ENCODE measurements at regions not wholly inside any gene's neighbourhood (a gene's known extent, or its start where the extent isn't known, plus 50 kb on each side); places are given as distances from the start of the nearest gene placed in this dataset.
"Not testable (repeated sequence)": the region's sequence is repeated elsewhere in the genome, so short reads cannot be mapped to it uniquely, and the experiment has no call there.

DNA sequence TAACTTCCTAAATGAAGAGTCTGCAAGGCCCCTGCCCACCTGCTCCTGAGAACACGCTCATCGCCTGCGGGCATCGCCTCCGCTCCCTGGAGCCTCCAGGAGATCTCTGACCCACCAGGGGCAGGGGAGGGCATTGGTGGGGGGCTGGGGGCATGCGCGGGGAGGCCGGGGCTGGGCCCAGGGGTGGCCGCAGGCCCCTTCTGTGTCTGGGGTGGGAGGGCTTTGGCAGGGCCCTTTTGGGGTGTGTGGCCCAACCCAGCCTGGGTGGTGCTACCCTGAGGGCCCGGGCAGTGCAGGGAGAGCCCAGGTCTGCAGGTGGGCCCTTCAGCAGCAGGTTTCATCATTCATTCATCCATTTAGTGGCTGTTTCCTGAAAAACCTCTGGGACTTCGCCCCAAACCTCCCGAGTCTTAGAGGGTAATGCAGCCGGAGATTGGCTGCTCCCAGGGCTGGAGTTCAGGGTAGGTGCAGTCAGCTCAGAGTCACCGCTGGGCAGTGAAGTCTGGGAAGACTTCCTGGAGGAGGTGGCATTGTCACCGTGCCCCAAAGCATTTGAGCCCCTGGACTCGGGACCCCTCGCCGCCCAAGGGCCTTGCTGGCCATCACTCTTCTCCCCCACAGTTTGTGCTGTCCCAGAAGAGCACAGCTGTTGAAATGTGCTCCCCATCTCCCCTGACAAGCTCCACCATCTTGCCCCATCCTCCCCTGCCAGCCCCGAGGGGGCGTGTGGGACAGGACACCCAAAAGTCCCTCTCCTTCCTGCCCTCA is 255.1 kb downstream of the PARP8 start:
- Histone ChIP-seq H4K20me1 (ENCODE audit: insufficient read depth) (no peaks in the 10 kb centered on the region), H3K4me3 (no peak overlapping the region), H3F3A (ENCODE audit: insufficient read depth) (no peaks in the 10 kb centered on the region), H3K79me2 (ENCODE audit: insufficient read depth) (no peaks in the 10 kb centered on the region), H3K9ac (no peak overlapping the region), H3K27me3 (replicated peaks; ENCODE audit: insufficient read depth) (no peaks in the 10 kb centered on the region), H2AFZ (no peak overlapping the region), H3K36me3 (ENCODE audit: low read depth) (no peaks in the 10 kb centered on the region), H3K9me3 (ENCODE audit: low read depth) (no peaks in the 10 kb centered on the region), H3K4me2 (ENCODE audit: unreplicated experiment) (no peak overlapping the region), H3K9me2 (ENCODE audit: insufficient read depth) (peaks cover 3% of the 10 kb centered on the region; the same call in 1 of the 2 replicates), H3K4me1 (ENCODE audit: insufficient read depth) (no peaks in the 10 kb centered on the region), H3K27ac (no peak overlapping the region)
- DNase-seq, result no peak
- in situ Hi-C loops (cut with MboI), result no loop called here
- TF ChIP-seq EZH2phosphoT487 (IDR thresholded peaks at IDR 0.05; ENCODE audit: insufficient read depth, low read depth) (no peak), EZH2 (IDR thresholded peaks at IDR 0.05; ENCODE audit: insufficient read depth, poor library complexity, severe bottlenecking) (no peak)
- 69 to 79% methylated on average over 14 to 18 of the region's 20 CpGs for WGBS, 2 experiments (ENCODE audit: low coverage in 1 of 2, low lambda C conversion rate in 2 of 2, missing lambda C conversion rate in 2 of 2)

DNA sequence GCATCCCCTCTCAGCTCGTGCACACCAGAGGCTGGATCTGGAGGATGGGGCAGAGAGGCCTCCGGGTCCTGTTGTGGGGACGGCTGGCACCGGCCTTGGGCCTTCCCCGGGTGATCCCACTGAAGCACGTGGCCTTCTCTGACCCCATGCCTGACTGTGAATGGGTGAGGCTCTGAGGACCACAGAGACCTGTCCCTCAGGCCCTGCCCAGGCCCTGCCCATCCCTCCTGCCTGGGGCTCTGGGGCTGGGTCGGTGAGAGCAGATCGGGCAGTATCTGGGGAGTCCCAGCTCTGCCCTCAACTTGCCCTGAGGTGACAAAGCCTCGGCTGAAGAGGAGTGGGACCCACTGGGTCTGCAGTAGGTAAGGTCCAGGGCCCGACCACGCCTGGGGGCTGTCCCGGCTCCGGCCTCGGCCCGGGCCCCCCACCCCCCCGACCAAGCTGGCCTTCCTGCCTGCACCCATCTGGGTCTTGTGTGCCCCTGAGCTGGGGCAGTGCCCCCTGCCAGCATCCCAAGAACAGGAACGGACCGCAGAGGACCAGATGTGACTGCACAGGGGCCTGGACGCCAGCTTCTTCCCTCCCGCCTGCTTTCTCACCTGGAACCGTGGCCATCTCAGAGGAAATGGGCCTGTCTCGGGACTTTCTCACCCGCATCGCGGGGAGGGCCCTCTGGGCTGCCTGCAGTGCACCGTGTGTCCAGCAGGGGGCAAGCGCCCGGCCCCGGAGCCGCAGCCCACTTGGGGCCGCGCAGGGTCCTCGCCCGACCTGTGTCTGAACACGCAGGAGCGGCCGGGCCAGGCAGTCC is 255.9 kb downstream of the PARP8 start:
- 74 to 80% methylated on average over 24 to 31 of the region's 37 CpGs for WGBS, 2 experiments (ENCODE audit: low coverage in 1 of 2, low lambda C conversion rate in 2 of 2, missing lambda C conversion rate in 2 of 2)
- H3K9me2 ChIP-seq (ENCODE audit: insufficient read depth); H3K9me3 ChIP-seq (ENCODE audit: low read depth); H3K79me2 ChIP-seq (ENCODE audit: insufficient read depth); in situ Hi-C loops (cut with MboI); H4K20me1 ChIP-seq (ENCODE audit: insufficient read depth); H3K27ac ChIP-seq; H3K36me3 ChIP-seq (ENCODE audit: low read depth); H2AFZ ChIP-seq; H3K4me1 ChIP-seq (ENCODE audit: insufficient read depth); H3K9ac ChIP-seq; H3F3A ChIP-seq (ENCODE audit: insufficient read depth); DNase-seq; H3K27me3 ChIP-seq (replicated peaks; ENCODE audit: insufficient read depth); H3K4me3 ChIP-seq; H3K4me2 ChIP-seq (ENCODE audit: unreplicated experiment): not testable (repeated sequence)

DNA sequence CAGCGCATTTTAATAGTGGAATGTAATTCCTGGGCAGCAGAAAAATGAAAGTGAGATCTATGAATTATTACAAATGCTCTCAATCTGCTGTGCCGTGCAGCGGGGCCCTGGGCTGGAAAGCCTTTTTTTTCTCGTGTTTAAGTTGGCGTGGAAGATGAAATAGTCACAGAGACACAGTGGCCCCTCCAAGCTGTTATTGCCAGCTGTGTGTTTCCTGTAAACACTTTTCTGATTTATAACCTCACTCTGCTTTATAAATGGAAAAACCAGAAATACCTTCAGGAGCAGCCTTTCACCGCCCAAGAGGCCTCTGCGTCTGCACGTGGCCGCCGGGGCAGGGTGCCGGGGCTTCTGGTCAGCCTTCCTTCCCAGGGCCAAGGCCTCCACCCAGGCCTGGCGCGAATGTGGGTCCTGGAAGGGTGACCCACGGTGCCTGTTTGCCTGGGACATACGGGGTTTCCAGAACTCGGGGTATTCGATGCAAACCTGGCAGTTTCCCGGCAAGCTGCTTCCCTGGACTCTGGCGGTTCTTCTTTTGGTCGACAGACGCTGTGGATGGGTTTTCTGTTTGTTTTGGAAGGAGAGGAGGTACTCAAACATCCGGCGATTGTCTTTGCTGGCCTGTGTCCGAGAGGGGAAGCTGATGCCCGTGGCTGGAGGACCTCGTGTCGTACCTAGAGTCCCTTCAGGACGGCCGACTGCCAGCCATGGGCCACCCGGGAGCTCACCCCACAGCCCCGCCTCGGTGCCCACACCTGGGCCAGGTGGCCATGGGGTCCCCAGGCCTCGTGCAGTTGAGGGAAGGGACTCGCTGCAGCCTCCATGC is 256.7 kb downstream of the PARP8 start:
- 64 to 73% methylated on average over 33 of the region's 34 CpGs for WGBS, 2 experiments (ENCODE audit: low coverage in 1 of 2, low lambda C conversion rate in 2 of 2, missing lambda C conversion rate in 2 of 2)
- Histone ChIP-seq H3K4me3 (no peak overlapping the region), H3F3A (ENCODE audit: insufficient read depth) (no peaks in the 10 kb centered on the region), H3K9me2 (ENCODE audit: insufficient read depth) (peaks cover 3% of the 10 kb centered on the region; the same call in 1 of the 2 replicates), H3K79me2 (ENCODE audit: insufficient read depth) (no peaks in the 10 kb centered on the region), H2AFZ (no peak overlapping the region), H3K9me3 (ENCODE audit: low read depth) (no peaks in the 10 kb centered on the region), H3K27ac (no peak overlapping the region), H3K4me2 (ENCODE audit: unreplicated experiment) (no peak overlapping the region), H3K9ac (no peak overlapping the region), H4K20me1 (ENCODE audit: insufficient read depth) (no peaks in the 10 kb centered on the region), H3K36me3 (ENCODE audit: low read depth) (no peaks in the 10 kb centered on the region), H3K27me3 (replicated peaks; ENCODE audit: insufficient read depth) (no peaks in the 10 kb centered on the region), H3K4me1 (ENCODE audit: insufficient read depth) (no peaks in the 10 kb centered on the region)
- in situ Hi-C loops (cut with MboI), result no loop called here
- DNase-seq, result no peak
- TF ChIP-seq EZH2phosphoT487 (IDR thresholded peaks at IDR 0.05; ENCODE audit: insufficient read depth, low read depth) (no peak), EZH2 (IDR thresholded peaks at IDR 0.05; ENCODE audit: insufficient read depth, poor library complexity, severe bottlenecking) (no peak)

DNA sequence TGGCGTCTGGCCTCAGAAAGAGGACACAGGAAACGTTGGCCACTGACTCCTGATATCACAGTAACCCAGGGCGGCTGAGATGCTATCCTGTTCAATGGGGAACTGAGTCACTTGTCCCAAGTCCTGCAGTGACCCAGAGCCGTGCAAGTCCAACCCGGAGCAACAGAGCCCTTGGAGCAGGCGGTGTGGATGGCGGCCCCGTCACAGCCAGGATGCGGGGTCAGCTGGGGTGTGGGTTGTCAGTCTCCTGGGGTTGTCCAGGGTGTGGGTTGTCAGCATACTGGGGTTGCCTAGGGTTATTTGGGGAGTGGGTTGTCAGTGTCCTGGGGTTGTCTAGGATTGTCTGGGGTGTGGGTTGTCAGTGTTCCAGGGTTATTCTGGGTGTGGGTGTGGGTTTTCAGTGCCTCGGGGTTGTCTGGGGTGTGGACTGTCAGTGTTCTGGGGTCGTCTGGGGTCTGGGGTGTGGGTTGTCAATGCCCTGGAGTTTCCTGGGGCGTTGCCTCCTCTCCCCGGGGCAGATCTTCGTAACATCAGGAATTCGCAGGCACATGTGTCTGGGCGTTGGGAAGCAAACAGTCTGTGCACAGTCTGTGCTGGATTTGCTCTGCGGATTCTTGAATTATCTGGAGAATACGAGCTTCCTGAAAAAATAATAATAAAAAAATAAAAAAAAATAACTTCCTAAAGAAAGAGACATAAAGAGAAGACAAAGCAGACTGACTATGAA is 257.5 kb downstream of the PARP8 start:
- H3K36me3 ChIP-seq (ENCODE audit: low read depth), result no peaks in the 10 kb centered on the region
- no peak overlapping the region for H3K9ac ChIP-seq
- no peak overlapping the region for H2AFZ ChIP-seq
- no peaks in the 10 kb centered on the region for H3K9me3 ChIP-seq (ENCODE audit: low read depth)
- H3K27me3 ChIP-seq (replicated peaks; ENCODE audit: insufficient read depth), result no peaks in the 10 kb centered on the region
- TF ChIP-seq EZH2 (IDR thresholded peaks at IDR 0.05; ENCODE audit: insufficient read depth, poor library complexity, severe bottlenecking) (no peak), EZH2phosphoT487 (IDR thresholded peaks at IDR 0.05; ENCODE audit: insufficient read depth, low read depth) (no peak)
- H3K79me2 ChIP-seq (ENCODE audit: insufficient read depth), result no peaks in the 10 kb centered on the region
- H4K20me1 ChIP-seq (ENCODE audit: insufficient read depth), result no peaks in the 10 kb centered on the region
- in situ Hi-C loops (cut with MboI), result no loop called here
- H3K4me2 ChIP-seq (ENCODE audit: unreplicated experiment), result no peak overlapping the region
- 35 to 44% methylated on average over 16 to 18 of the region's 18 CpGs for WGBS, 2 experiments (ENCODE audit: low coverage in 1 of 2, low lambda C conversion rate in 2 of 2, missing lambda C conversion rate in 2 of 2)
- H3F3A ChIP-seq (ENCODE audit: insufficient read depth), result no peaks in the 10 kb centered on the region
- H3K4me1 ChIP-seq (ENCODE audit: insufficient read depth), result no peaks in the 10 kb centered on the region
- H3K9me2 ChIP-seq (ENCODE audit: insufficient read depth), result peaks cover 3% of the 10 kb centered on the region; the same call in 1 of the 2 replicates
- DNase-seq, result no peak
- H3K4me3 ChIP-seq, result no peak overlapping the region
- no peak overlapping the region for H3K27ac ChIP-seq
